DOHH2 (cell line): ENCODE measurements at regions not wholly inside any gene's neighbourhood (a gene's known extent, or its start where the extent isn't known, plus 50 kb on each side); places are given as distances from the start of the nearest gene placed in this dataset.

Experiments
- H3F3A ChIP-seq: fragments of 200-600 bp; sonication (generic), shearing (Covaris generic); 2 replicates; pipeline ENCODE4 v1.6.0; 2016; ENCODE audit warnings: antibody characterized with exemption, mild to moderate bottlenecking; ENCODE audit not compliant: control insufficient read depth, insufficient read depth
- H3K27ac ChIP-seq: fragments of 200-600 bp; sonication (generic); 2 replicates; pipeline ENCODE4 v1.5.1; 2014; ENCODE audit warnings: low read depth, mild to moderate bottlenecking, low read length, moderate library complexity
- H3K27me3 ChIP-seq: fragments of 200-600 bp; sonication (generic); 2 replicates; pipeline ENCODE4 v1.6.1; 2014; ENCODE audit warnings: mild to moderate bottlenecking, low read length, mixed read lengths; ENCODE audit not compliant: control insufficient read depth
- H3K36me3 ChIP-seq: fragments of 200-600 bp; sonication (generic); 2 replicates; pipeline ENCODE4 v1.6.1; 2014; ENCODE audit warnings: mild to moderate bottlenecking, low read length, moderate library complexity, mixed read lengths; ENCODE audit not compliant: control insufficient read depth
- H3K4me1 ChIP-seq: fragments of 200-600 bp; sonication (generic); 2 replicates; pipeline ENCODE4 v1.6.1; 2014; ENCODE audit warnings: mild to moderate bottlenecking, low read length, mixed read lengths; ENCODE audit not compliant: control insufficient read depth
- H3K4me2 ChIP-seq: fragments of 200-600 bp; sonication (generic); 2 replicates; pipeline ENCODE4 v1.6.0; 2014; ENCODE audit warnings: mild to moderate bottlenecking, low read length, moderate library complexity
- H3K4me3 ChIP-seq: fragments of 200-600 bp; sonication (generic); 2 replicates; pipeline ENCODE4 v1.5.1; 2014; ENCODE audit warnings: mild to moderate bottlenecking, low read length, mixed read lengths
- H3K79me2 ChIP-seq: fragments of 200-600 bp; sonication (generic); 2 replicates; pipeline ENCODE4 v1.6.1; 2014; ENCODE audit warnings: mild to moderate bottlenecking, low read length, mixed read lengths; ENCODE audit not compliant: control insufficient read depth
- H3K9me2 ChIP-seq: fragments of 200-600 bp; sonication (generic); replicated peaks from 2 replicates; pipeline ENCODE4 v1.6.1; 2014; ENCODE audit warnings: mild to moderate bottlenecking, low read length, mixed read lengths; ENCODE audit not compliant: control insufficient read depth
- H3K9me3 ChIP-seq: fragments of 200-600 bp; sonication (generic); 2 replicates; pipeline ENCODE4 v1.6.1; 2014; ENCODE audit warnings: antibody characterized with exemption, low read length, mixed read lengths; ENCODE audit not compliant: control insufficient read depth, insufficient read depth
- H4K20me1 ChIP-seq: fragments of 200-600 bp; sonication (generic); 2 replicates; pipeline ENCODE4 v1.6.0; 2014; ENCODE audit warnings: low read depth, mild to moderate bottlenecking, antibody characterized with exemption, low read length, moderate library complexity; ENCODE audit not compliant: control insufficient read depth, insufficient read depth
- EZH2phosphoT487 ChIP-seq: fragments of 200-600 bp; sonication (generic); IDR thresholded peaks from 2 replicates; pipeline ENCODE4 v1.6.1; 2017; ENCODE audit warnings: borderline replicate concordance, mild to moderate bottlenecking, antibody characterized with exemption, low read length, moderate library complexity, mixed read lengths
- TF ChIP-seq, protein P1 (sequence below): fragments of 200-600 bp; sonication (generic); IDR thresholded peaks from one replicate; pipeline ENCODE4 v1.5.1; 2014; ENCODE audit warnings: antibody characterized with exemption, mild to moderate bottlenecking, low read depth, low read length; ENCODE audit not compliant: poor library complexity, severe bottlenecking

DNA sequence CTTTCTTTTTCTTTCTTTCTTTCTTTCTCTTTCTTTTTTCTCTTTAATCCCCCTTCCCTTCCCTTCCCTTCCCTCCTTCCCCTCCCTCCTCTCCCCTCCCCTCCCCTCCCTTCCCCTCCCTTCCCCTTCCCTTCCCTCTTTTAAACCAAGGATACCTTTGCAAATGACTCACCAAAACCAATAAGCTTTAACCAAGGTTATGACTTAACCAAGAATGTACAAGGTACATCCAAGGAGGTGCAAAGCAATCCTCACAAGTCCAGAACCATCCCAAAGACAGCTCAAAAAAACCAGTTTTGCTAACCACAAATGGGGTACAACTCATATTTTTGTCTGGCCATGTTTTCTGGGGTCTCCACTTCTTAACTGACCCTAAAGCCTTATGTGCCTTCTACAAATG lies 174.7 kb upstream of the PPP1R2C start:
- H3F3A ChIP-seq = no peaks in the 10 kb centered on the region
- no peaks in the 10 kb centered on the region for H3K27me3 ChIP-seq
- H3K79me2 ChIP-seq = no peaks in the 10 kb centered on the region
- H3K27ac ChIP-seq = no peak overlapping the region
- H3K36me3 ChIP-seq = no peaks in the 10 kb centered on the region; the same call in 1 of the 2 replicates
- no peak overlapping the region for H3K4me2 ChIP-seq
- peaks cover 5% of the 10 kb centered on the region; the same call in 1 of the 2 replicates for H3K9me3 ChIP-seq
- H3K9me2 ChIP-seq = no peaks in the 10 kb centered on the region
- H3K4me3 ChIP-seq = no peak overlapping the region
- H4K20me1 ChIP-seq = no peaks in the 10 kb centered on the region
- peaks cover 21% of the 10 kb centered on the region for H3K4me1 ChIP-seq
- TF ChIP-seq, protein P1, sequence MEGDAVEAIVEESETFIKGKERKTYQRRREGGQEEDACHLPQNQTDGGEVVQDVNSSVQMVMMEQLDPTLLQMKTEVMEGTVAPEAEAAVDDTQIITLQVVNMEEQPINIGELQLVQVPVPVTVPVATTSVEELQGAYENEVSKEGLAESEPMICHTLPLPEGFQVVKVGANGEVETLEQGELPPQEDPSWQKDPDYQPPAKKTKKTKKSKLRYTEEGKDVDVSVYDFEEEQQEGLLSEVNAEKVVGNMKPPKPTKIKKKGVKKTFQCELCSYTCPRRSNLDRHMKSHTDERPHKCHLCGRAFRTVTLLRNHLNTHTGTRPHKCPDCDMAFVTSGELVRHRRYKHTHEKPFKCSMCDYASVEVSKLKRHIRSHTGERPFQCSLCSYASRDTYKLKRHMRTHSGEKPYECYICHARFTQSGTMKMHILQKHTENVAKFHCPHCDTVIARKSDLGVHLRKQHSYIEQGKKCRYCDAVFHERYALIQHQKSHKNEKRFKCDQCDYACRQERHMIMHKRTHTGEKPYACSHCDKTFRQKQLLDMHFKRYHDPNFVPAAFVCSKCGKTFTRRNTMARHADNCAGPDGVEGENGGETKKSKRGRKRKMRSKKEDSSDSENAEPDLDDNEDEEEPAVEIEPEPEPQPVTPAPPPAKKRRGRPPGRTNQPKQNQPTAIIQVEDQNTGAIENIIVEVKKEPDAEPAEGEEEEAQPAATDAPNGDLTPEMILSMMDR = no peak
- no peak for TF ChIP-seq EZH2phosphoT487

DNA sequence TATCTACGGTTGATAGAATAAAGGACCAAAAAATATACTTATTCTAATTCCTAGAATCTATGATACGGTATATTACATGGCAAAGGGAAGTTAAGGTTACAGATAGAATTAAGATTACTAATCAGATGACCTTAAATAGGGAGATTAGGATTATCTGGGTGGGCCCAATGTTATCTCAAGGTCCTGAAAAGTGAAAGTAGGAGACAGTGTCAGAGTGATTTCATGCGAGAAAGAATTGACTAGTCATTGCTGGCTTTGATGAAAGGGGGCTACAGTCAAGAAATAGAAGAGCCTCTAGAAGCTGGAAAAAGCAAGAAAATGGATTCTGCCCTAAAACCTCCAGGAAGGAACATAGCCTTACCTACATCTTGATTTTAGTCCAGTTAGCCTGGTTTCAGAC lies 176.9 kb upstream of the PPP1R2C start:
- Histone ChIP-seq H3F3A (no peaks in the 10 kb centered on the region), H3K9me2 (no peaks in the 10 kb centered on the region), H3K79me2 (no peaks in the 10 kb centered on the region), H3K4me2 (peak overlapping the region; percentile 36), H3K9me3 (peaks cover 8% of the 10 kb centered on the region; the same call in 1 of the 2 replicates), H3K36me3 (no peaks in the 10 kb centered on the region; the same call in 1 of the 2 replicates), H4K20me1 (no peaks in the 10 kb centered on the region), H3K27ac (peak overlapping the region; percentile 76), H3K27me3 (no peaks in the 10 kb centered on the region), H3K4me3 (peak overlapping the region; percentile 27; the same call in 1 of the 2 replicates), H3K4me1 (peaks cover 21% of the 10 kb centered on the region)
- TF ChIP-seq, protein P1 = no peak
- no peak for TF ChIP-seq EZH2phosphoT487

GRCh38 chrX:42955349-42955748 lies 177.4 kb upstream of the PPP1R2C start:
- H3K27me3 ChIP-seq = no peaks in the 10 kb centered on the region
- peak overlapping the region; percentile 76 for H3K27ac ChIP-seq
- peak overlapping the region; percentile 27; the same call in 1 of the 2 replicates for H3K4me3 ChIP-seq
- no peaks in the 10 kb centered on the region for H3K79me2 ChIP-seq
- peak overlapping the region; percentile 36 for H3K4me2 ChIP-seq
- peaks cover 8% of the 10 kb centered on the region; the same call in 1 of the 2 replicates for H3K9me3 ChIP-seq
- no peaks in the 10 kb centered on the region for H3F3A ChIP-seq
- H3K4me1 ChIP-seq = peaks cover 21% of the 10 kb centered on the region
- H3K9me2 ChIP-seq = no peaks in the 10 kb centered on the region
- H4K20me1 ChIP-seq = no peaks in the 10 kb centered on the region
- TF ChIP-seq EZH2phosphoT487 = no peak
- TF ChIP-seq, protein P1 = no peak
- no peaks in the 10 kb centered on the region; the same call in 1 of the 2 replicates for H3K36me3 ChIP-seq
